H1 (cell line): ENCODE measurements at regions not wholly inside any gene's neighbourhood (a gene's known extent, or its start where the extent isn't known, plus 50 kb on each side); places are given as distances from the start of the nearest gene placed in this dataset.

ENCODE experiments used
- CBX8 ChIP-seq: fragments of 300-800, 300-1000 bp; sonication (generic); IDR thresholded peaks from 2 replicates; pipeline ENCODE4 v1.7.1; 2016; ENCODE audit warnings: low read depth, low read length, borderline replicate concordance
- CHD2 ChIP-seq: IDR thresholded peaks from 2 replicates; pipeline ENCODE4 v1.6.1; 2012; ENCODE audit warnings: low read length, improper control_type of control experiment
- CREB1 ChIP-seq: IDR thresholded peaks from 2 replicates; pipeline ENCODE4 v1.6.1; 2012; ENCODE audit warnings: inconsistent platforms
- CTBP2 ChIP-seq: IDR thresholded peaks from 2 replicates; pipeline ENCODE4 v1.7.0; 2011; ENCODE audit warnings: borderline replicate concordance, mild to moderate bottlenecking, moderate library complexity, mixed read lengths, low read length; ENCODE audit not compliant: insufficient read depth, insufficient read length
- FOSL1 ChIP-seq: IDR thresholded peaks from 2 replicates; pipeline ENCODE4 v1.6.1; 2011; ENCODE audit warnings: mild to moderate bottlenecking, low read depth, low read length, moderate library complexity; ENCODE audit not compliant: insufficient read depth
- GABPA ChIP-seq: IDR thresholded peaks from 2 replicates; pipeline ENCODE4 v1.6.1; 2011; ENCODE audit warnings: mild to moderate bottlenecking, low read length, moderate library complexity, borderline replicate concordance; ENCODE audit not compliant: insufficient read depth
- HDAC2 ChIP-seq, 2 experiments: fragments of 300-600 bp in 1 of 2; sonication (generic) in 1 of 2; IDR thresholded peaks; 2 replicates each; pipeline ENCODE4 v1.6.1; 2011 to 2012; ENCODE audit warnings: low read depth in 2 of 2, low read length in 2 of 2, mild to moderate bottlenecking in 2 of 2, moderate library complexity in 2 of 2, borderline replicate concordance in 1 of 2, inconsistent platforms in 1 of 2
- MAX ChIP-seq: IDR thresholded peaks from 2 replicates; pipeline ENCODE4 v1.6.1; 2012; ENCODE audit warnings: inconsistent platforms
- NRF1 ChIP-seq: IDR thresholded peaks from 2 replicates; pipeline ENCODE4 v1.6.1; 2011; ENCODE audit warnings: mild to moderate bottlenecking, low read depth, low read length, improper control_type of control experiment
- POU5F1 ChIP-seq: IDR thresholded peaks from 2 replicates; pipeline ENCODE4 v1.6.1; 2011; ENCODE audit warnings: low read depth, mild to moderate bottlenecking, low read length, moderate library complexity
- TF ChIP-seq, protein P1 (sequence below): fragments of 300-600 bp; sonication (generic); IDR thresholded peaks from 2 replicates; pipeline ENCODE4 v1.7.1; 2012; ENCODE audit warnings: low read length, moderate library complexity, mild to moderate bottlenecking, inconsistent platforms; ENCODE audit not compliant: insufficient replicate concordance

DNA sequence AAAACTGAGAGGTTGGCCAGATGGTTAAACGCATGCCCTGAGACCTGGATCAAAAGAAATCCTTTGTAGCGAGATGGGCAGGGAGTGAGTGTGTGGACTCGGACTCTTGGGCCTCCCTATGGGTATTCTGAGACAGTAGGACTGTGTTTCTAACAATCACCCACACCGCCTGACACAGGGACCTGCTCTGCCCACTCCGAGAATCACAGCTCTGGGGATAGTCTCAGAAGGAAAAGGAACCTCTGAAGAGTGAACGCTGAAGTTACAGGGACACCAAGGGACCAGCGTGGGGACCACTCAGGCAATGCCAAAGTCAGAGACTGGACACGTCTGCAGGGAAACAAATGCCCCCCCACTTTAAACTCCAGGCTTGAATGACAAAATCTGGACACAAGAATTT lies 242.1 kb upstream of the TCERG1L start (continued):
- TF ChIP-seq, protein P1, sequence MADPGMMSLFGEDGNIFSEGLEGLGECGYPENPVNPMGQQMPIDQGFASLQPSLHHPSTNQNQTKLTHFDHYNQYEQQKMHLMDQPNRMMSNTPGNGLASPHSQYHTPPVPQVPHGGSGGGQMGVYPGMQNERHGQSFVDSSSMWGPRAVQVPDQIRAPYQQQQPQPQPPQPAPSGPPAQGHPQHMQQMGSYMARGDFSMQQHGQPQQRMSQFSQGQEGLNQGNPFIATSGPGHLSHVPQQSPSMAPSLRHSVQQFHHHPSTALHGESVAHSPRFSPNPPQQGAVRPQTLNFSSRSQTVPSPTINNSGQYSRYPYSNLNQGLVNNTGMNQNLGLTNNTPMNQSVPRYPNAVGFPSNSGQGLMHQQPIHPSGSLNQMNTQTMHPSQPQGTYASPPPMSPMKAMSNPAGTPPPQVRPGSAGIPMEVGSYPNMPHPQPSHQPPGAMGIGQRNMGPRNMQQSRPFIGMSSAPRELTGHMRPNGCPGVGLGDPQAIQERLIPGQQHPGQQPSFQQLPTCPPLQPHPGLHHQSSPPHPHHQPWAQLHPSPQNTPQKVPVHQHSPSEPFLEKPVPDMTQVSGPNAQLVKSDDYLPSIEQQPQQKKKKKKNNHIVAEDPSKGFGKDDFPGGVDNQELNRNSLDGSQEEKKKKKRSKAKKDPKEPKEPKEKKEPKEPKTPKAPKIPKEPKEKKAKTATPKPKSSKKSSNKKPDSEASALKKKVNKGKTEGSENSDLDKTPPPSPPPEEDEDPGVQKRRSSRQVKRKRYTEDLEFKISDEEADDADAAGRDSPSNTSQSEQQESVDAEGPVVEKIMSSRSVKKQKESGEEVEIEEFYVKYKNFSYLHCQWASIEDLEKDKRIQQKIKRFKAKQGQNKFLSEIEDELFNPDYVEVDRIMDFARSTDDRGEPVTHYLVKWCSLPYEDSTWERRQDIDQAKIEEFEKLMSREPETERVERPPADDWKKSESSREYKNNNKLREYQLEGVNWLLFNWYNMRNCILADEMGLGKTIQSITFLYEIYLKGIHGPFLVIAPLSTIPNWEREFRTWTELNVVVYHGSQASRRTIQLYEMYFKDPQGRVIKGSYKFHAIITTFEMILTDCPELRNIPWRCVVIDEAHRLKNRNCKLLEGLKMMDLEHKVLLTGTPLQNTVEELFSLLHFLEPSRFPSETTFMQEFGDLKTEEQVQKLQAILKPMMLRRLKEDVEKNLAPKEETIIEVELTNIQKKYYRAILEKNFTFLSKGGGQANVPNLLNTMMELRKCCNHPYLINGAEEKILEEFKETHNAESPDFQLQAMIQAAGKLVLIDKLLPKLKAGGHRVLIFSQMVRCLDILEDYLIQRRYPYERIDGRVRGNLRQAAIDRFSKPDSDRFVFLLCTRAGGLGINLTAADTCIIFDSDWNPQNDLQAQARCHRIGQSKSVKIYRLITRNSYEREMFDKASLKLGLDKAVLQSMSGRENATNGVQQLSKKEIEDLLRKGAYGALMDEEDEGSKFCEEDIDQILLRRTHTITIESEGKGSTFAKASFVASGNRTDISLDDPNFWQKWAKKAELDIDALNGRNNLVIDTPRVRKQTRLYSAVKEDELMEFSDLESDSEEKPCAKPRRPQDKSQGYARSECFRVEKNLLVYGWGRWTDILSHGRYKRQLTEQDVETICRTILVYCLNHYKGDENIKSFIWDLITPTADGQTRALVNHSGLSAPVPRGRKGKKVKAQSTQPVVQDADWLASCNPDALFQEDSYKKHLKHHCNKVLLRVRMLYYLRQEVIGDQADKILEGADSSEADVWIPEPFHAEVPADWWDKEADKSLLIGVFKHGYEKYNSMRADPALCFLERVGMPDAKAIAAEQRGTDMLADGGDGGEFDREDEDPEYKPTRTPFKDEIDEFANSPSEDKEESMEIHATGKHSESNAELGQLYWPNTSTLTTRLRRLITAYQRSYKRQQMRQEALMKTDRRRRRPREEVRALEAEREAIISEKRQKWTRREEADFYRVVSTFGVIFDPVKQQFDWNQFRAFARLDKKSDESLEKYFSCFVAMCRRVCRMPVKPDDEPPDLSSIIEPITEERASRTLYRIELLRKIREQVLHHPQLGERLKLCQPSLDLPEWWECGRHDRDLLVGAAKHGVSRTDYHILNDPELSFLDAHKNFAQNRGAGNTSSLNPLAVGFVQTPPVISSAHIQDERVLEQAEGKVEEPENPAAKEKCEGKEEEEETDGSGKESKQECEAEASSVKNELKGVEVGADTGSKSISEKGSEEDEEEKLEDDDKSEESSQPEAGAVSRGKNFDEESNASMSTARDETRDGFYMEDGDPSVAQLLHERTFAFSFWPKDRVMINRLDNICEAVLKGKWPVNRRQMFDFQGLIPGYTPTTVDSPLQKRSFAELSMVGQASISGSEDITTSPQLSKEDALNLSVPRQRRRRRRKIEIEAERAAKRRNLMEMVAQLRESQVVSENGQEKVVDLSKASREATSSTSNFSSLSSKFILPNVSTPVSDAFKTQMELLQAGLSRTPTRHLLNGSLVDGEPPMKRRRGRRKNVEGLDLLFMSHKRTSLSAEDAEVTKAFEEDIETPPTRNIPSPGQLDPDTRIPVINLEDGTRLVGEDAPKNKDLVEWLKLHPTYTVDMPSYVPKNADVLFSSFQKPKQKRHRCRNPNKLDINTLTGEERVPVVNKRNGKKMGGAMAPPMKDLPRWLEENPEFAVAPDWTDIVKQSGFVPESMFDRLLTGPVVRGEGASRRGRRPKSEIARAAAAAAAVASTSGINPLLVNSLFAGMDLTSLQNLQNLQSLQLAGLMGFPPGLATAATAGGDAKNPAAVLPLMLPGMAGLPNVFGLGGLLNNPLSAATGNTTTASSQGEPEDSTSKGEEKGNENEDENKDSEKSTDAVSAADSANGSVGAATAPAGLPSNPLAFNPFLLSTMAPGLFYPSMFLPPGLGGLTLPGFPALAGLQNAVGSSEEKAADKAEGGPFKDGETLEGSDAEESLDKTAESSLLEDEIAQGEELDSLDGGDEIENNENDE, result no peak
- TF ChIP-seq HDAC2 (IDR thresholded peaks at IDR 0.05; ENCODE audit: borderline replicate concordance in 1 of 2, low read depth in 2 of 2, low read length in 2 of 2) (no peak), POU5F1 (no peak), CREB1 (no peak), NRF1 (no peak), CHD2 (no peak), CBX8 (no peak), CTBP2 (no peak), MAX (no peak), GABPA (no peak), FOSL1 (no peak)
- TF ChIP-seq, all 59 proteins: peak for 0
